ENCODE measurements at regions not wholly inside any gene's neighbourhood (a gene's known extent, or its start where the extent isn't known, plus 50 kb on each side); places are given as distances from the start of the nearest gene placed in this dataset.
A peak's percentile ranks its signal among the peaks of the same experiment; 100 is the strongest.

DNA sequence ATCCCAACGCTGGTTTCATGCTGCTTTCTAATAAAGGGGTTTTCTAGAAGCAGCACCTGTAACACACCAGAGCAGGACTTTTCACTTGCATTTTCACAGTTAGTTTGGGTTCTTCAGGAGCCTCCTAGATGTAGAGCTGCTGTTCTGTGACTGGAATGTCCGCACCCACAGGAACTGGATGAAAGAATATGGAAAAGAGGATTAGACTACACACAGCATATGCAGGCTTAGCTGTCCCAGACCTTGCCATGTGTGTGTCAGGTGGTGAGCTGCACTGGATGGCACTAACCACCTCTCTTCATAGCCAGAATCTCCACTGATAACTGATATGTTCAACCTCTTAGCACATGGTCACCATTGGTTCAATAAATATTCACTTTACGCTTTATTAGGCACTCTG lies 112.1 kb upstream of the POU3F3 start:
- no peak for TF ChIP-seq FOXM1 (IDR thresholded peaks at IDR 0.05; ENCODE audit: borderline replicate concordance, low read depth)
- no peak for TF ChIP-seq NFIC (IDR thresholded peaks at IDR 0.05)
- TF ChIP-seq TEAD4 (IDR thresholded peaks at IDR 0.05) = no peak
- TF ChIP-seq, protein P1, sequence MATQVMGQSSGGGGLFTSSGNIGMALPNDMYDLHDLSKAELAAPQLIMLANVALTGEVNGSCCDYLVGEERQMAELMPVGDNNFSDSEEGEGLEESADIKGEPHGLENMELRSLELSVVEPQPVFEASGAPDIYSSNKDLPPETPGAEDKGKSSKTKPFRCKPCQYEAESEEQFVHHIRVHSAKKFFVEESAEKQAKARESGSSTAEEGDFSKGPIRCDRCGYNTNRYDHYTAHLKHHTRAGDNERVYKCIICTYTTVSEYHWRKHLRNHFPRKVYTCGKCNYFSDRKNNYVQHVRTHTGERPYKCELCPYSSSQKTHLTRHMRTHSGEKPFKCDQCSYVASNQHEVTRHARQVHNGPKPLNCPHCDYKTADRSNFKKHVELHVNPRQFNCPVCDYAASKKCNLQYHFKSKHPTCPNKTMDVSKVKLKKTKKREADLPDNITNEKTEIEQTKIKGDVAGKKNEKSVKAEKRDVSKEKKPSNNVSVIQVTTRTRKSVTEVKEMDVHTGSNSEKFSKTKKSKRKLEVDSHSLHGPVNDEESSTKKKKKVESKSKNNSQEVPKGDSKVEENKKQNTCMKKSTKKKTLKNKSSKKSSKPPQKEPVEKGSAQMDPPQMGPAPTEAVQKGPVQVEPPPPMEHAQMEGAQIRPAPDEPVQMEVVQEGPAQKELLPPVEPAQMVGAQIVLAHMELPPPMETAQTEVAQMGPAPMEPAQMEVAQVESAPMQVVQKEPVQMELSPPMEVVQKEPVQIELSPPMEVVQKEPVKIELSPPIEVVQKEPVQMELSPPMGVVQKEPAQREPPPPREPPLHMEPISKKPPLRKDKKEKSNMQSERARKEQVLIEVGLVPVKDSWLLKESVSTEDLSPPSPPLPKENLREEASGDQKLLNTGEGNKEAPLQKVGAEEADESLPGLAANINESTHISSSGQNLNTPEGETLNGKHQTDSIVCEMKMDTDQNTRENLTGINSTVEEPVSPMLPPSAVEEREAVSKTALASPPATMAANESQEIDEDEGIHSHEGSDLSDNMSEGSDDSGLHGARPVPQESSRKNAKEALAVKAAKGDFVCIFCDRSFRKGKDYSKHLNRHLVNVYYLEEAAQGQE (IDR thresholded peaks at IDR 0.05; ENCODE audit: low read depth) = no peak
- no peak for TF ChIP-seq EGR1 (IDR thresholded peaks at IDR 0.05)
- no peak for TF ChIP-seq ZBTB7A (IDR thresholded peaks at IDR 0.05; ENCODE audit: low read depth)
- no peak for TF ChIP-seq TAF1 (IDR thresholded peaks at IDR 0.05; ENCODE audit: low read depth)
- no peak for TF ChIP-seq EP300 (IDR thresholded peaks at IDR 0.05; ENCODE audit: borderline replicate concordance)
- no peak for TF ChIP-seq YY1 (IDR thresholded peaks at IDR 0.05; ENCODE audit: low read depth)
- no peak for TF ChIP-seq CREB1 (IDR thresholded peaks at IDR 0.05; ENCODE audit: low read depth)
- TF ChIP-seq, protein P2, sequence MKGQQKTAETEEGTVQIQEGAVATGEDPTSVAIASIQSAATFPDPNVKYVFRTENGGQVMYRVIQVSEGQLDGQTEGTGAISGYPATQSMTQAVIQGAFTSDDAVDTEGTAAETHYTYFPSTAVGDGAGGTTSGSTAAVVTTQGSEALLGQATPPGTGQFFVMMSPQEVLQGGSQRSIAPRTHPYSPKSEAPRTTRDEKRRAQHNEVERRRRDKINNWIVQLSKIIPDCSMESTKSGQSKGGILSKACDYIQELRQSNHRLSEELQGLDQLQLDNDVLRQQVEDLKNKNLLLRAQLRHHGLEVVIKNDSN (IDR thresholded peaks at IDR 0.05) = no peak
- no peak for TF ChIP-seq TCF12 (IDR thresholded peaks at IDR 0.05; ENCODE audit: low read depth)
- no peak for TF ChIP-seq CEBPB (IDR thresholded peaks at IDR 0.05)
- TF ChIP-seq RAD21 (IDR thresholded peaks at IDR 0.05; ENCODE audit: low read depth) = no peak
- TF ChIP-seq, protein P3, sequence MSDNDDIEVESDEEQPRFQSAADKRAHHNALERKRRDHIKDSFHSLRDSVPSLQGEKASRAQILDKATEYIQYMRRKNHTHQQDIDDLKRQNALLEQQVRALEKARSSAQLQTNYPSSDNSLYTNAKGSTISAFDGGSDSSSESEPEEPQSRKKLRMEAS (IDR thresholded peaks at IDR 0.05) = no peak

DNA sequence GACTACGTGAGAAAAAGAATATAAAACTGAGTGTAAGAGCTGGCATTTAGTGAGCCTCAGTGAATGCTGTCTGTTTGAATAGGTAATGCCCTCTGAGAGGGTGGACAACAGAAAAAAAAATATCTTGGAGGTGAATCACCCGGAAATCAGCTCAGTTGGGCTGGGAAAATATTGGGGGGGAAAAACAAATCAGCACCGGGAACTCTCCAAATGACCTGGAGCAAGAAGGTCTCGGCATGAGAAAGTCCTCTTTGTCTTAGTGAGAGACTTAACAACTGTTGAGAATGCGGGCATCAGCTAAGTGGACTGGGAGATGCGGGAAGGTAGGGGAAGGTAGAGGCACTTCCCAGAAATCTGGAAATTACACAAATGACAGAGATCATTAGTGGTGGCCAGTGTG lies 109.4 kb upstream of the POU3F3 start:
- TF ChIP-seq CREB1 (IDR thresholded peaks at IDR 0.05; ENCODE audit: low read depth) (no peak), TAF1 (IDR thresholded peaks at IDR 0.05; ENCODE audit: low read depth) (no peak), YY1 (IDR thresholded peaks at IDR 0.05; ENCODE audit: low read depth) (no peak), EGR1 (IDR thresholded peaks at IDR 0.05) (no peak), RAD21 (IDR thresholded peaks at IDR 0.05; ENCODE audit: low read depth) (no peak), FOXM1 (IDR thresholded peaks at IDR 0.05; ENCODE audit: borderline replicate concordance, low read depth) (no peak), TCF12 (IDR thresholded peaks at IDR 0.05; ENCODE audit: low read depth) (no peak), CEBPB (IDR thresholded peaks at IDR 0.05) (no peak), NFIC (IDR thresholded peaks at IDR 0.05) (no peak), ZBTB7A (IDR thresholded peaks at IDR 0.05; ENCODE audit: low read depth) (no peak), EP300 (IDR thresholded peaks at IDR 0.05; ENCODE audit: borderline replicate concordance) (no peak), TEAD4 (IDR thresholded peaks at IDR 0.05) (no peak)
- TF ChIP-seq, protein P3 (IDR thresholded peaks at IDR 0.05) = no peak
- TF ChIP-seq, protein P1 (IDR thresholded peaks at IDR 0.05; ENCODE audit: low read depth) = no peak
- TF ChIP-seq, protein P2 (IDR thresholded peaks at IDR 0.05) = no peak

DNA sequence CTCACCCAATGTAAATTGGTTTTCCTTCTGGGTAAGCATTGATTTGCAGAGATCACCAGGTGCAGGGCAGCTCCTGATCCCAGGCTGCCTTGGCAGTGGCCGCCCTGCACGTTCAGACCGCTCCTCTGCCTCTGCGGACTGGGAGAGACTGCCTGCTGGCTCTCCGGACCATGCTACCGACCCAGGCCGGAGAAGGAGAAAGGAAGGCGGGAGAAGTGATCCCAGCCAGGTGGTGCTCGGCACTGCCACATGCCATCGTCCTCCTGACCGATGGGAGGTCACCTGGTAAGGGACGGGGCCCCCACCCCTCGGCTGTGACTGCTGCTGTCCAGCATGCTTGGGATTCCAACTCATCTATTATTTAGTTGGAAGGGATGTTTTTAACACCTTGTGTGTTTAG lies 108.1 kb upstream of the POU3F3 start:
- TF ChIP-seq FOXM1 (IDR thresholded peaks at IDR 0.05; ENCODE audit: borderline replicate concordance, low read depth) (no peak), ZBTB7A (IDR thresholded peaks at IDR 0.05; ENCODE audit: low read depth) (no peak)
- TF ChIP-seq, protein P1 (IDR thresholded peaks at IDR 0.05; ENCODE audit: low read depth) = peak; percentile 37; the same call in 1 of the 2 replicates

DNA sequence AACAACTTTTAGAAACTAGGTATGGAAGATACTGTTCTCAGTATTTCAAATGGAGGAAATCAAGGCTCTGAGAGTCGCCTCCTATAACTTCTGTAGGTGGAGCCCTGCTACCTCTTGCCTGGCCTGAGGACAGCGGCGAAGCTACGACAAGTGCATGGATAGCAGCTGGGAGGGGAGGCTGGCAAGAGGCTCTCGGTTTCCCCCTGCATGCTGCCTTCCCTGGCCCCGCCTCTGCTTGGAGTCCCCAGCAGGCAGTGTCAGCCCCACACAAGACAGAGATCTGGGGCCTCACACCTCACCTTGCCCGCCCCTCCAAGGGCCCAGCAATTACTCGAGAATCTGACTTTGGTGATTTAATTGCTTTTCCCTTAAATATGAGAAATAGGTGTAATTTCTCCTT lies 107.6 kb upstream of the POU3F3 start:
- TF ChIP-seq, protein P1 (IDR thresholded peaks at IDR 0.05; ENCODE audit: low read depth) = no peak
- TF ChIP-seq TEAD4 (IDR thresholded peaks at IDR 0.05) = no peak
- TF ChIP-seq CREB1 (IDR thresholded peaks at IDR 0.05; ENCODE audit: low read depth) = no peak
- no peak for TF ChIP-seq FOXM1 (IDR thresholded peaks at IDR 0.05; ENCODE audit: borderline replicate concordance, low read depth)
- TF ChIP-seq CEBPB (IDR thresholded peaks at IDR 0.05) = no peak
- no peak for TF ChIP-seq TAF1 (IDR thresholded peaks at IDR 0.05; ENCODE audit: low read depth)
- no peak for TF ChIP-seq EGR1 (IDR thresholded peaks at IDR 0.05)
- no peak for TF ChIP-seq NFIC (IDR thresholded peaks at IDR 0.05)
